ENCODE measurements at regions not wholly inside any gene's neighbourhood (a gene's known extent, or its start where the extent isn't known, plus 50 kb on each side); places are given as distances from the start of the nearest gene placed in this dataset.
"Not testable (repeated sequence)": the region's sequence is repeated elsewhere in the genome, so short reads cannot be mapped to it uniquely, and the experiment has no call there.

- no peak overlapping the region for H3K4me3 ChIP-seq (ENCODE audit: low read depth, low read length)
- no peaks in the 10 kb centered on the region for H3K4me1 ChIP-seq (ENCODE audit: control insufficient read depth, insufficient read depth, low read length)
- H3K27me3 ChIP-seq (ENCODE audit: control insufficient read depth, insufficient read depth, low read length), result no peaks in the 10 kb centered on the region
- no peaks in the 10 kb centered on the region for H3K36me3 ChIP-seq (ENCODE audit: control insufficient read depth, insufficient read depth, low read length)
- H3K9me3 ChIP-seq (ENCODE audit: control insufficient read depth, insufficient read depth, low read length), result peaks cover 5% of the 10 kb centered on the region; the same call in 1 of the 2 replicates
- no peak overlapping the region for H3K27ac ChIP-seq (ENCODE audit: low read depth, low read length)
- no peak overlapping the region for H3K9ac ChIP-seq (ENCODE audit: low read depth, low read length)
These were observed 287.6 kb downstream of the SOCS6 start for GRCh38 chr18:70576276-70577022.

GRCh38 chr18:70574951-70575350 lies 286.1 kb downstream of the SOCS6 start:
- H3K9ac ChIP-seq (ENCODE audit: low read depth, low read length); H3K9me3 ChIP-seq (ENCODE audit: control insufficient read depth, insufficient read depth, low read length); H3K4me1 ChIP-seq (ENCODE audit: control insufficient read depth, insufficient read depth, low read length); H3K27me3 ChIP-seq (ENCODE audit: control insufficient read depth, insufficient read depth, low read length); H3K36me3 ChIP-seq (ENCODE audit: control insufficient read depth, insufficient read depth, low read length); H3K4me3 ChIP-seq (ENCODE audit: low read depth, low read length); H3K27ac ChIP-seq (ENCODE audit: low read depth, low read length): not testable (repeated sequence)

- not testable (repeated sequence) for H3K27ac ChIP-seq (ENCODE audit: low read depth, low read length); H3K4me3 ChIP-seq (ENCODE audit: low read depth, low read length); H3K9ac ChIP-seq (ENCODE audit: low read depth, low read length); H3K27me3 ChIP-seq (ENCODE audit: control insufficient read depth, insufficient read depth, low read length); H3K4me1 ChIP-seq (ENCODE audit: control insufficient read depth, insufficient read depth, low read length); H3K36me3 ChIP-seq (ENCODE audit: control insufficient read depth, insufficient read depth, low read length)
- H3K9me3 ChIP-seq (ENCODE audit: control insufficient read depth, insufficient read depth, low read length), result peaks cover 15% of the 10 kb centered on the region; the same call in 1 of the 2 replicates
These were observed 280.8 kb downstream of the SOCS6 start for GRCh38 chr18:70569647-70570046.

DNA sequence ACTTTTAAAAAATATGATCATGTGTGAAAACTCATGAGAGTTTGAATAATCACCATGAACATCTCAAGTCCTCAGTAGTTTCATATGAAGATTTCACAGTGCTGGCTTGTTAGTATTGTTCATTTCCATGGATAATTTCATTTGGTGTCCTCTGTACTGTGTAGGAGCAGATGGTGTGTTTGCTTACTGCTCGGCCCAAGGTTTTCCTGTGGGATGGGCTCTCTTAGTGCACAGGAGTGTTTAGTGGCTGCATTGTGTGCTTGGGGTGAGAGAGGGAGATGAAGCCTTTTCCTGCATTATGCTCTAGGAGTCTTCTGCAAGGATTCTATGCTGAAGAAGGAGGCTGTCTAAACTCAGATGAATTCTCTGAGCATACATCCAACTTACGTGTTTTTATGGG lies 270.6 kb downstream of the SOCS6 start:
- Histone ChIP-seq H3K9ac (ENCODE audit: low read depth, low read length) (no peak overlapping the region), H3K4me3 (ENCODE audit: low read depth, low read length) (no peak overlapping the region), H3K36me3 (ENCODE audit: control insufficient read depth, insufficient read depth, low read length) (no peaks in the 10 kb centered on the region), H3K4me1 (ENCODE audit: control insufficient read depth, insufficient read depth, low read length) (peaks cover 4% of the 10 kb centered on the region; the same call in 1 of the 2 replicates), H3K27ac (ENCODE audit: low read depth, low read length) (no peak overlapping the region), H3K27me3 (ENCODE audit: control insufficient read depth, insufficient read depth, low read length) (no peaks in the 10 kb centered on the region), H3K9me3 (ENCODE audit: control insufficient read depth, insufficient read depth, low read length) (no peaks in the 10 kb centered on the region)

GRCh38 chr18:70558371-70558770 lies 269.5 kb downstream of the SOCS6 start:
- Histone ChIP-seq H3K4me1 (ENCODE audit: control insufficient read depth, insufficient read depth, low read length) (peaks cover 12% of the 10 kb centered on the region; the same call in 1 of the 2 replicates), H3K27me3 (ENCODE audit: control insufficient read depth, insufficient read depth, low read length) (no peaks in the 10 kb centered on the region)

GRCh38 chr18:70554854-70555445 lies 266.1 kb downstream of the SOCS6 start:
- no peaks in the 10 kb centered on the region for H3K27me3 ChIP-seq (ENCODE audit: control insufficient read depth, insufficient read depth, low read length)
- H3K4me3 ChIP-seq (ENCODE audit: low read depth, low read length), result no peak overlapping the region
- H3K9me3 ChIP-seq (ENCODE audit: control insufficient read depth, insufficient read depth, low read length), result no peaks in the 10 kb centered on the region
- no peaks in the 10 kb centered on the region for H3K36me3 ChIP-seq (ENCODE audit: control insufficient read depth, insufficient read depth, low read length)
- no peak overlapping the region for H3K9ac ChIP-seq (ENCODE audit: low read depth, low read length)
- H3K4me1 ChIP-seq (ENCODE audit: control insufficient read depth, insufficient read depth, low read length), result peaks cover 12% of the 10 kb centered on the region; the same call in 1 of the 2 replicates
- H3K27ac ChIP-seq (ENCODE audit: low read depth, low read length), result no peak overlapping the region

More at GRCh38 chr18:70558371-70558770, 269.5 kb downstream of the SOCS6 start:
- Histone ChIP-seq H3K9ac (ENCODE audit: low read depth, low read length) (no peak overlapping the region), H3K4me3 (ENCODE audit: low read depth, low read length) (no peak overlapping the region), H3K27ac (ENCODE audit: low read depth, low read length) (no peak overlapping the region), H3K9me3 (ENCODE audit: control insufficient read depth, insufficient read depth, low read length) (no peaks in the 10 kb centered on the region), H3K36me3 (ENCODE audit: control insufficient read depth, insufficient read depth, low read length) (no peaks in the 10 kb centered on the region)

DNA sequence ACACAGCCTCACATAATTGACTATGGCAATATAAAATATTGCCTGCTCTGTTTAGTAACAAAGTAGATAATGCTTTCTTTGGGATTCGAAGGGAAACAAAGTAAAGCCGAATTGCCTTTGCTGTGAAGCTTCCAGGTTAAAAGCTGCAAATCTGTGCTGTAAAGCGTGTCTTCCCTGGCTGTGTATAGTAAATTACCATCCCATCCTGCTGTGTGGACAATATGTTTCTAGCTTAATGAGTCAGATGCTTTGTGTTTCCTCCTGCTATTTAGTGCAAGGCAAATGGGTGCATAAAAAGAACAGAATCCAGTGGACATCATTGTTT lies 265.1 kb downstream of the SOCS6 start:
- H3K9ac ChIP-seq (ENCODE audit: low read depth, low read length), result no peak overlapping the region
- peaks cover 12% of the 10 kb centered on the region; the same call in 1 of the 2 replicates for H3K4me1 ChIP-seq (ENCODE audit: control insufficient read depth, insufficient read depth, low read length)
- no peaks in the 10 kb centered on the region for H3K9me3 ChIP-seq (ENCODE audit: control insufficient read depth, insufficient read depth, low read length)
- H3K36me3 ChIP-seq (ENCODE audit: control insufficient read depth, insufficient read depth, low read length), result no peaks in the 10 kb centered on the region
- no peak overlapping the region for H3K4me3 ChIP-seq (ENCODE audit: low read depth, low read length)
- no peaks in the 10 kb centered on the region for H3K27me3 ChIP-seq (ENCODE audit: control insufficient read depth, insufficient read depth, low read length)
- no peak overlapping the region for H3K27ac ChIP-seq (ENCODE audit: low read depth, low read length)

- Histone ChIP-seq H3K9me3 (ENCODE audit: control insufficient read depth, insufficient read depth, low read length) (no peaks in the 10 kb centered on the region), H3K4me3 (ENCODE audit: low read depth, low read length) (no peak overlapping the region), H3K36me3 (ENCODE audit: control insufficient read depth, insufficient read depth, low read length) (no peaks in the 10 kb centered on the region), H3K27ac (ENCODE audit: low read depth, low read length) (no peak overlapping the region), H3K4me1 (ENCODE audit: control insufficient read depth, insufficient read depth, low read length) (peaks cover 12% of the 10 kb centered on the region; the same call in 1 of the 2 replicates), H3K27me3 (ENCODE audit: control insufficient read depth, insufficient read depth, low read length) (no peaks in the 10 kb centered on the region), H3K9ac (ENCODE audit: low read depth, low read length) (no peak overlapping the region)
These were observed 264.5 kb downstream of the SOCS6 start for GRCh38 chr18:70553245-70553935.

- Histone ChIP-seq H3K9me3 (ENCODE audit: control insufficient read depth, insufficient read depth, low read length) (no peaks in the 10 kb centered on the region), H3K36me3 (ENCODE audit: control insufficient read depth, insufficient read depth, low read length) (no peaks in the 10 kb centered on the region), H3K4me3 (ENCODE audit: low read depth, low read length) (no peak overlapping the region), H3K4me1 (ENCODE audit: control insufficient read depth, insufficient read depth, low read length) (no peaks in the 10 kb centered on the region), H3K9ac (ENCODE audit: low read depth, low read length) (no peak overlapping the region), H3K27ac (ENCODE audit: low read depth, low read length) (no peak overlapping the region), H3K27me3 (ENCODE audit: control insufficient read depth, insufficient read depth, low read length) (no peaks in the 10 kb centered on the region)
These were observed 247.7 kb downstream of the SOCS6 start for GRCh38 chr18:70536370-70537062.

DNA sequence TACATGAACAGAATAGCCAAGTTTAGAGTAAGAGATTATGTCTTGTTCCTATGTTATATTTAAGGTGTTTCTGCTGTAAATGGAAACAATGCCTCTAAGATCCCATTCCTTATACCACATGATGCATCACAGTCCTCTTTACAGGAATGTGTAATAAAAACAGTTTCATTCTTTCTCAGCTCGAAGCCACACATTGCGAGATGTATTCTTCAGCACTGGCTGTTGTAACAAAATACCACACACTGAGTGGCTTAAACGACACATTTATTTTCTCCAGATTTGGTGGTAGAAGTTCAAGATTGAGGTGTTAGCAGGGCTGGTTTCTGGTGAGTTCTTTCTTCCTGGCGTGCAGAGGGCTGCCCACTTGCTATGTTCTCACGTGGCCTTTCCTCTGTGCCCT lies 246.2 kb downstream of the SOCS6 start:
- H3K27me3 ChIP-seq (ENCODE audit: control insufficient read depth, insufficient read depth, low read length), result no peaks in the 10 kb centered on the region
- no peak overlapping the region for H3K9ac ChIP-seq (ENCODE audit: low read depth, low read length)
- H3K9me3 ChIP-seq (ENCODE audit: control insufficient read depth, insufficient read depth, low read length), result no peaks in the 10 kb centered on the region
- H3K36me3 ChIP-seq (ENCODE audit: control insufficient read depth, insufficient read depth, low read length), result no peaks in the 10 kb centered on the region
- H3K27ac ChIP-seq (ENCODE audit: low read depth, low read length), result no peak overlapping the region
- H3K4me3 ChIP-seq (ENCODE audit: low read depth, low read length), result no peak overlapping the region
- no peaks in the 10 kb centered on the region for H3K4me1 ChIP-seq (ENCODE audit: control insufficient read depth, insufficient read depth, low read length)

DNA sequence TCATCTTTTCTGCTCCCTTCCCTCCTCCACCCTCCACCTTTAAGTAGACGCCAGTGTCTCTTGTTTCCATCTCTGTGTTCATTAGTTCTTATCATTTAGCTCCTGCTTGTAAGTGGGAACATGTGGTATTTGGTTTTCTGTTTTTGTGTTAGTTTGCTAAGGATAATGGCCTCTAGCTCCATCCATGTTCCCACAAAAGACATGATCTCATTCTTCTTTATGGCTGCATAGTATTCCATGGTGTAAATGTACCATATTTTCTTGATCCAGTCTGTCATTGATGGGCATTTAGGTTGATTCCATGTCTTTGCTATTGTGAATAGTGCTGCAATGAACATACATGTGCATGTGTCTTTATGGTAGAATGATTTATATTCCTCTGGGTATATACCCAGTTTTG lies 236.5 kb downstream of the SOCS6 start:
- not testable (repeated sequence) for H3K36me3 ChIP-seq (ENCODE audit: control insufficient read depth, insufficient read depth, low read length); H3K4me1 ChIP-seq (ENCODE audit: control insufficient read depth, insufficient read depth, low read length); H3K27me3 ChIP-seq (ENCODE audit: control insufficient read depth, insufficient read depth, low read length); H3K27ac ChIP-seq (ENCODE audit: low read depth, low read length); H3K9ac ChIP-seq (ENCODE audit: low read depth, low read length); H3K4me3 ChIP-seq (ENCODE audit: low read depth, low read length); H3K9me3 ChIP-seq (ENCODE audit: control insufficient read depth, insufficient read depth, low read length)
